Colonic mucosa (tissue), 4 donors: ENCODE measurements at regions not wholly inside any gene's neighbourhood (a gene's known extent, or its start where the extent isn't known, plus 50 kb on each side); places are given as distances from the start of the nearest gene placed in this dataset.

Experiments used
- DNase-seq: peaks from one replicate; pipeline ENCODE4 v3.0.0-alpha.2; 2020
- H3K27ac ChIP-seq: fragments of 200-600 bp; one replicate; pipeline ENCODE4 v1.8.0; 2021
- H3K27me3 ChIP-seq: fragments of 200-600 bp; one replicate; pipeline ENCODE4 v1.8.0; 2021
- H3K36me3 ChIP-seq: fragments of 200-600 bp; one replicate; pipeline ENCODE4 v1.8.0; 2021
- H3K4me1 ChIP-seq: fragments of 200-600 bp; one replicate; pipeline ENCODE4 v1.8.0; 2021; ENCODE audit warnings: mild to moderate bottlenecking
- H3K4me3 ChIP-seq: fragments of 200-600 bp; one replicate; pipeline ENCODE4 v1.8.0; 2021
- H3K9ac ChIP-seq, 2 donors: one replicate each; pipeline ENCODE4 v1.7.0; 2013; ENCODE audit warnings: control low read depth in 2 of 2, low read depth in 2 of 2, low read length in 2 of 2
- H3K9me3 ChIP-seq: fragments of 200-600 bp; one replicate; pipeline ENCODE4 v1.8.0; 2021
- intact Hi-C: fragments of 100-400 bp; cut with DNase I; formaldehyde crosslinking; loops from one replicate; pipeline ENCODE4 v1.14.1; 2022
- TF ChIP-seq, protein P1 (sequence below): fragments of 200-600 bp; IDR thresholded peaks from one replicate; pipeline ENCODE4 v1.8.0; 2022; ENCODE audit warnings: antibody characterized with exemption, mild to moderate bottlenecking
- donor health status: healthy.
- donor health status: DM: no; HTN: no; CAD: no.
- donor health status: DM: no; HTN: no; CAD: no.

DNA sequence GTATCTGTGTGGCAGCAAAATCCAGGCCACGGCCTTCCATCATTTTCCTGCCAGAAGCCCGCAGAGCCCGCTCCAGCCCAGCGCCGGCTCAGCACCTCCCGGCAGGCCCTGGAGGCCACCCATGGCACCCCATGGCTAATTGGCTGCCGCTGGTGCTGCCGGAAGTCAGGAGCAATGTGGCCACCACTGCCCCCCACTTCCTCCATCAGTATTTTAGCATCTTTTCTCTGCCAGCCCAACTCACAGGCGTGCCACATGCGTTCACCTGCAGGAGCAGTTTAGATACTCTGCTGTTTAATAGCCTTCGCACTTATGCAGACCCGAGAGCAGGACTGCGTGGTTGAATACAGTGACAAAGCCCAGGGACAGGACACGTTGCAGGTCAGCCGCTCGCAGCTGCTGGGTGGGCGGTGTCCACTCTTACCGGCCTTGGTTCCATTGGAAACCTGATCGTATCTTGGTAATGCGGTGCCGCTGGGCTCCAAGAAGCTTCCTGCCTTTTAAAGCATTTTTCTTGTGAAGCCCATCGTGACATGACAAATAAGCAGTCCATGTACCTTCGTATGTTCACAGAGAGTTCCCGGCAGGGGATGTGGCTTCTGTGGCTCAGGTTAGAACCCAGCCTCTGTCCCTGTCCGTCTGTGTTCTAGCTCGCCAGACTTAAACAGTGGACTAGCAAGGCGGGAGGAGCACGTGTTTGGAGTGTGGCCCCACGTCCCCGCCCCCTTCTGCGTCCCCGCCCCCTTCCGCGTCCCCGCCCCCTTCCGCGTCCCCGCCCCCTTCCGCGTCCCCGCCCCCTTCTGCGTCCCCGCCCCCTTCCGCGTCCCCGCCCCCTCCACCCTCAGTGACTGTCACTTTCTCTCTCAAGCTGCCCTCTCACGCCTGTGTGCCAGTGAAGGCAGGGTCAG, 162.0 kb upstream of the SOX1 start:
- TF ChIP-seq, protein P1, sequence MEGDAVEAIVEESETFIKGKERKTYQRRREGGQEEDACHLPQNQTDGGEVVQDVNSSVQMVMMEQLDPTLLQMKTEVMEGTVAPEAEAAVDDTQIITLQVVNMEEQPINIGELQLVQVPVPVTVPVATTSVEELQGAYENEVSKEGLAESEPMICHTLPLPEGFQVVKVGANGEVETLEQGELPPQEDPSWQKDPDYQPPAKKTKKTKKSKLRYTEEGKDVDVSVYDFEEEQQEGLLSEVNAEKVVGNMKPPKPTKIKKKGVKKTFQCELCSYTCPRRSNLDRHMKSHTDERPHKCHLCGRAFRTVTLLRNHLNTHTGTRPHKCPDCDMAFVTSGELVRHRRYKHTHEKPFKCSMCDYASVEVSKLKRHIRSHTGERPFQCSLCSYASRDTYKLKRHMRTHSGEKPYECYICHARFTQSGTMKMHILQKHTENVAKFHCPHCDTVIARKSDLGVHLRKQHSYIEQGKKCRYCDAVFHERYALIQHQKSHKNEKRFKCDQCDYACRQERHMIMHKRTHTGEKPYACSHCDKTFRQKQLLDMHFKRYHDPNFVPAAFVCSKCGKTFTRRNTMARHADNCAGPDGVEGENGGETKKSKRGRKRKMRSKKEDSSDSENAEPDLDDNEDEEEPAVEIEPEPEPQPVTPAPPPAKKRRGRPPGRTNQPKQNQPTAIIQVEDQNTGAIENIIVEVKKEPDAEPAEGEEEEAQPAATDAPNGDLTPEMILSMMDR = no peak
- no peak overlapping the region for H3K9ac ChIP-seq
- H3K27me3 ChIP-seq = no peaks in the 10 kb centered on the region
- H3K36me3 ChIP-seq = no peaks in the 10 kb centered on the region
- DNase-seq = no peak
- H3K4me1 ChIP-seq = no peaks in the 10 kb centered on the region
- H3K9me3 ChIP-seq = no peaks in the 10 kb centered on the region
- H3K27ac ChIP-seq = no peak overlapping the region
- intact Hi-C loops = no loop called here
- no peak overlapping the region for H3K4me3 ChIP-seq

DNA sequence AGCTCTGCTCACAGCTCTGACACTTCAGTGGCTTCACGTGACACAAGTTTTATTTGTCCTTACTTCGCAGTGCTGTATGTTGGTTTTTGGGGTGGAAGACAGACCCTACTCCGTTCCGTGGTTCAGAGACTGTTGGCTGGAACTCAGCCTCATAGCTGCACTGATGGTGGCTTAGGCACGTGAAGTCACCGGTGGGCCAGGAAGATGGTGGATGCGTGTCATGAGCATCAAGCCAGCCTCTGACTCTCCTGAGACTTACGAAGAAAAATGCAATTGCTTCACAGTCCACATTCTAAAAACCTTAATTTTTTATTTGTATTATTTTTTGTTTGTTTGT, 161.4 kb upstream of the SOX1 start:
- Histone ChIP-seq H3K4me1 (no peaks in the 10 kb centered on the region), H3K36me3 (no peaks in the 10 kb centered on the region), H3K27ac (no peak overlapping the region), H3K9ac (no peak overlapping the region), H3K27me3 (no peaks in the 10 kb centered on the region), H3K4me3 (no peak overlapping the region), H3K9me3 (no peaks in the 10 kb centered on the region)
- DNase-seq = no peak
- TF ChIP-seq, protein P1 = no peak
- intact Hi-C loops = no loop called here

DNA sequence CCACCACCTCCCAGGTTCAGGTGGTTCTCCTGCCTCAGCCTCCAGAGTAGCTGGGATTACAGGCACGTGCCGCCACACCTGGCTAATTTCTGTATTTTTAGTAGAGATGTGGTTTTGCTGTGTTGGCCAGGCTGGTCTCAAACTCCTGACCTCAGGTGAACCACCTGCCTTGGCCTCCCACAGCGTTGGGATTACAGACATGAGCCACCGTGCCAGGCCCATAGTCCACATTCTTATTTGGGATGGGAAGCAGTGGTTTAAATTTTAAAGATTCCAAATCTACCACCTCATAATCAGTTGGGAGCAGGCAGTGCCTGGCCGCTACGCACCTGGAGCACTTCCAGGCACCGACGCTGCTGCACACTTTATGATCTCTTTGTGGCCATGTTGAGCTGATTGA, 160.6 kb upstream of the SOX1 start:
- intact Hi-C loops = no loop called here
- H3K27me3 ChIP-seq = no peaks in the 10 kb centered on the region
- no peaks in the 10 kb centered on the region for H3K36me3 ChIP-seq
- no peak overlapping the region for H3K9ac ChIP-seq
- TF ChIP-seq, protein P1 = no peak
- H3K27ac ChIP-seq = no peak overlapping the region
- no peaks in the 10 kb centered on the region for H3K9me3 ChIP-seq
- no peak for DNase-seq
- H3K4me1 ChIP-seq = no peaks in the 10 kb centered on the region
- H3K4me3 ChIP-seq = no peak overlapping the region

DNA sequence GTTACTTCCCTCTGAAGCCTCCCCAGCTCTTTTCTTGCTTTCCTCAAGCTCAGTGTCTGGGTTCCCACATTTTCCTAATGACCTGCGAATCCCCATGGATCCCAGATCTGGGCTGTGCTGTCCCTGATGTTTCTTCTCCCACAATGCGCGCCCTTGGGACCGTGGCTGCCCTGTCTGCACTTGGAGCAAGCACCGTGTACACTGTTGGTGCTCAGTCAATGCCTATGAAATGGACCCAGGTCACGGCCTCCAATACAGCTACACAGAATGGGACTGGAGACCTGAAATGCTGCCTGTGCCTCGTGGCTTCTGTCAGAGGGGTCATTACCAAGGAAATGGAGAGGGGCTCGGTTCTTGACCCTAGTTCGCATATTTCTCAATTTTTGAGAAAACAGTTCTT, 160.1 kb upstream of the SOX1 start:
- Histone ChIP-seq H3K9me3 (no peaks in the 10 kb centered on the region), H3K4me3 (no peak overlapping the region), H3K27ac (no peak overlapping the region), H3K27me3 (no peaks in the 10 kb centered on the region), H3K9ac (no peak overlapping the region), H3K4me1 (no peaks in the 10 kb centered on the region), H3K36me3 (no peaks in the 10 kb centered on the region)
- DNase-seq = no peak
- TF ChIP-seq, protein P1 = no peak
- intact Hi-C loops = no loop called here

DNA sequence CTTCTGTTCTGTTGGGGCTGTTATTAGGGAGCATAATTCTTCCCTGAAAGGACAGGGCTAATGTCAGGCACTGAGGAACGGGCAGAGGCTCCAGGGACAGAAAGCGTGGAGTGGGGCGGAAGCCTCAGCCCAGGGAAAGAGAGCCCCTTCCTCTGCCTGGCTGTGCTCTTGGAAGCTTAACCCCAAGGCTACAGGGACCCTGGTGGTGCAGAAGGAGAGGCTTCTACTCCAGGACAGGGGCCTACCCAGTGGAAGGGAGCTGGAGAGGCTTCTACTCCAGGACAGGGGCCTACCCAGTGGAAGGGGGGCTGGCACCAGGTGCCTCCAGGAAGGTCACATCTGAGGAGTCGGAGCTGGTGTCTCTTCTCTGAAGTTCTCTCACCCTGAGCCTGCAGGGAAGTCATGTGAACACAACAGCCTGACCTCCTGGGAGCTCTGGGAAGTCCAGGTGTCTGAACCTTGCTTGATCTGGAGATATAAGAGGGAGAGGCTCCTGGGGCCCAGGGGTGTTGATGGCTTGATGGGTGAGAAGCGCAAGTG, 159.5 kb upstream of the SOX1 start:
- intact Hi-C loops = no loop called here
- no peak overlapping the region for H3K9ac ChIP-seq
- DNase-seq = peak; percentile 4
- TF ChIP-seq, protein P1 = no peak
- no peaks in the 10 kb centered on the region for H3K36me3 ChIP-seq
- H3K27me3 ChIP-seq = no peaks in the 10 kb centered on the region
- no peak overlapping the region for H3K4me3 ChIP-seq
- H3K4me1 ChIP-seq = no peaks in the 10 kb centered on the region
- no peaks in the 10 kb centered on the region for H3K9me3 ChIP-seq
- no peak overlapping the region for H3K27ac ChIP-seq
